ENCODE measurements at regions not wholly inside any gene's neighbourhood (a gene's known extent, or its start where the extent isn't known, plus 50 kb on each side); places are given as distances from the start of the nearest gene placed in this dataset.

- no peak overlapping the region for H2AFZ ChIP-seq (ENCODE audit: insufficient read depth, low read depth, low read length, poor library complexity, severe bottlenecking)
- intact Hi-C loops (cut with micrococcal nuclease), result no loop called here
- 41% methylated on average over 5 of the region's 8 CpGs for WGBS (ENCODE audit: insufficient coverage)
These were observed 92.4 kb upstream of the JCAD start for GRCh38 chr10:30151581-30152389.

GRCh38 chr10:30141423-30141822, 82.0 kb upstream of the JCAD start:
- H3K36me3 Mint-ChIP-seq, result no peaks in the 10 kb centered on the region
- no peak overlapping the region for H3K4me3 Mint-ChIP-seq
- H3K27me3 Mint-ChIP-seq (ENCODE audit: low read depth in 3 of 3), result peaks cover 0 to 1% (median 0%) of the 10 kb centered on the region in 3 donors
- no peak overlapping the region for H3K27ac Mint-ChIP-seq
- H3K4me1 Mint-ChIP-seq, result no peaks in the 10 kb centered on the region
- H3K9me3 Mint-ChIP-seq, result peaks cover 2 to 25% (median 5%) of the 10 kb centered on the region in 7 donors
- Histone ChIP-seq H3K4me3 (replicated peaks in 1 of 3; ENCODE audit: low read depth in 2 of 3, low read length in 3 of 3) (no peak overlapping the region), H3K27ac (ENCODE audit: low read depth in 1 of 2, low read length in 2 of 2) (no peak overlapping the region), H3K9me3 (replicated peaks in 1 of 2; ENCODE audit: control insufficient read depth in 1 of 2, insufficient read depth in 1 of 2, low read length in 2 of 2) (no peaks in the 10 kb centered on the region), H3K4me1 (ENCODE audit: control insufficient read depth in 1 of 2, insufficient read depth in 2 of 2, low read length in 2 of 2) (no peaks in the 10 kb centered on the region), H4K20me1 (ENCODE audit: insufficient read depth, low read length) (no peaks in the 10 kb centered on the region), H3K79me2 (ENCODE audit: insufficient read depth, low read length) (no peaks in the 10 kb centered on the region), H2AFZ (ENCODE audit: insufficient read depth, low read depth, low read length, poor library complexity, severe bottlenecking) (no peak overlapping the region), H3K9ac (ENCODE audit: insufficient read depth, low read length, poor library complexity, severe bottlenecking) (no peak overlapping the region), H3K36me3 (replicated peaks in 1 of 2; ENCODE audit: control insufficient read depth in 1 of 2, insufficient read depth in 2 of 2, low read length in 2 of 2) (no peaks in the 10 kb centered on the region), H3K4me2 (replicated peaks; ENCODE audit: extremely low read depth, low read length, poor library complexity, severe bottlenecking) (no peak overlapping the region), H3K27me3 (ENCODE audit: control insufficient read depth in 2 of 2, insufficient read depth in 2 of 2, low read length in 2 of 2) (no peaks in the 10 kb centered on the region)
- intact Hi-C loops (cut with micrococcal nuclease), result no loop called here
- TF ChIP-seq CTCF (IDR thresholded peaks at IDR 0.05), result no peak
- no peak for DNase-seq
- WGBS (ENCODE audit: insufficient coverage), result 71% methylated on average over 1 of the region's 2 CpGs

More at GRCh38 chr10:30151581-30152389, 92.4 kb upstream of the JCAD start:
- H3K4me1 ChIP-seq (ENCODE audit: control insufficient read depth in 1 of 2, insufficient read depth in 2 of 2, low read length in 2 of 2), result no peaks in the 10 kb centered on the region
- H3K9me3 ChIP-seq (replicated peaks in 1 of 2; ENCODE audit: control insufficient read depth in 1 of 2, insufficient read depth in 1 of 2, low read length in 2 of 2), result peaks cover 0 to 14% of the 10 kb centered on the region in 2 donors
- Mint-ChIP-seq H3K9me3 (peaks cover 8 to 18% (median 13%) of the 10 kb centered on the region in 7 donors), H3K4me1 (peaks cover 3% of the 10 kb centered on the region), H3K36me3 (no peaks in the 10 kb centered on the region), H3K27me3 (ENCODE audit: low read depth in 3 of 3) (peaks cover 2 to 4% (median 3%) of the 10 kb centered on the region in 3 donors), H3K4me3 (no peak overlapping the region), H3K27ac (no peak overlapping the region)
- TF ChIP-seq CTCF (IDR thresholded peaks at IDR 0.05), result no peak
- no peaks in the 10 kb centered on the region for H4K20me1 ChIP-seq (ENCODE audit: insufficient read depth, low read length)
- no peaks in the 10 kb centered on the region for H3K27me3 ChIP-seq (ENCODE audit: control insufficient read depth in 2 of 2, insufficient read depth in 2 of 2, low read length in 2 of 2)
- no peak overlapping the region for H3K4me2 ChIP-seq (replicated peaks; ENCODE audit: extremely low read depth, low read length, poor library complexity, severe bottlenecking)
- H3K4me3 ChIP-seq (replicated peaks in 1 of 3; ENCODE audit: low read depth in 2 of 3, low read length in 3 of 3), result no peak overlapping the region
- H3K9ac ChIP-seq (ENCODE audit: insufficient read depth, low read length, poor library complexity, severe bottlenecking), result no peak overlapping the region
- H3K36me3 ChIP-seq (replicated peaks in 1 of 2; ENCODE audit: control insufficient read depth in 1 of 2, insufficient read depth in 2 of 2, low read length in 2 of 2), result no peaks in the 10 kb centered on the region
- no peak overlapping the region for H3K27ac ChIP-seq (ENCODE audit: low read depth in 1 of 2, low read length in 2 of 2)
- peak in 1 of 3 donors; percentile 4 for DNase-seq
- no peaks in the 10 kb centered on the region for H3K79me2 ChIP-seq (ENCODE audit: insufficient read depth, low read length)
